ENCODE measurements at regions not wholly inside any gene's neighbourhood (a gene's known extent, or its start where the extent isn't known, plus 50 kb on each side); places are given as distances from the start of the nearest gene placed in this dataset.

GRCh38 chr4:152143806-152144205 is 383.0 kb upstream of the GATB start:
- Mint-ChIP-seq H3K27ac (no peak overlapping the region), H3K4me1 (peaks cover 3% of the 10 kb centered on the region), H3K9me3 (peaks cover 9% of the 10 kb centered on the region), H3K4me3 (no peak overlapping the region), H3K36me3 (no peaks in the 10 kb centered on the region)
- DNase-seq (ENCODE audit: low spot score in 2 of 2): no peak
- no peak for ATAC-seq

- Mint-ChIP-seq H3K36me3 (no peaks in the 10 kb centered on the region), H3K27ac (no peak overlapping the region), H3K9me3 (no peaks in the 10 kb centered on the region), H3K4me3 (no peak overlapping the region), H3K4me1 (peaks cover 21% of the 10 kb centered on the region)
- DNase-seq (ENCODE audit: low spot score in 2 of 2): no peak
- ATAC-seq: peak; percentile 79
These were observed 377.6 kb upstream of the GATB start for GRCh38 chr4:152138451-152138850.

- no peak overlapping the region for H3K27ac Mint-ChIP-seq
- DNase-seq (ENCODE audit: low spot score in 2 of 2) (no peak), ATAC-seq (no peak)
- H3K9me3 Mint-ChIP-seq: peaks cover 3% of the 10 kb centered on the region
- no peaks in the 10 kb centered on the region for H3K36me3 Mint-ChIP-seq
- H3K4me3 Mint-ChIP-seq: no peak overlapping the region
- H3K4me1 Mint-ChIP-seq: peaks cover 26% of the 10 kb centered on the region
These were observed 372.0 kb upstream of the GATB start for GRCh38 chr4:152132776-152133175.

GRCh38 chr4:152128356-152128755 is 367.5 kb upstream of the GATB start:
- no peaks in the 10 kb centered on the region for H3K36me3 Mint-ChIP-seq
- no peak overlapping the region for H3K27ac Mint-ChIP-seq
- peaks cover 42% of the 10 kb centered on the region for H3K4me1 Mint-ChIP-seq
- ATAC-seq (no peak), DNase-seq (ENCODE audit: low spot score in 2 of 2) (no peak)
- no peak overlapping the region for H3K4me3 Mint-ChIP-seq
- H3K9me3 Mint-ChIP-seq: peaks cover 11% of the 10 kb centered on the region

- ATAC-seq: no peak
- no peaks in the 10 kb centered on the region for H3K36me3 Mint-ChIP-seq
- DNase-seq (ENCODE audit: low spot score in 2 of 2): no peak
- H3K4me1 Mint-ChIP-seq: peaks cover 36% of the 10 kb centered on the region
- H3K4me3 Mint-ChIP-seq: no peak overlapping the region
- H3K9me3 Mint-ChIP-seq: peaks cover 13% of the 10 kb centered on the region
- H3K27ac Mint-ChIP-seq: no peak overlapping the region
These were observed 365.4 kb upstream of the GATB start for GRCh38 chr4:152126238-152126637.

GRCh38 chr4:152118819-152119553 is 358.2 kb upstream of the GATB start:
- Mint-ChIP-seq H3K4me3 (no peak overlapping the region), H3K9me3 (peaks cover 14% of the 10 kb centered on the region), H3K27ac (no peak overlapping the region), H3K4me1 (peaks cover 31% of the 10 kb centered on the region), H3K36me3 (no peaks in the 10 kb centered on the region)
- DNase-seq (ENCODE audit: low spot score in 2 of 2) (no peak), ATAC-seq (no peak)

- H3K36me3 Mint-ChIP-seq: no peaks in the 10 kb centered on the region
- no peak for DNase-seq (ENCODE audit: low spot score in 2 of 2)
- ATAC-seq: no peak
- peak overlapping the region; percentile 94 for H3K27ac Mint-ChIP-seq
- no peak overlapping the region for H3K4me3 Mint-ChIP-seq
- H3K9me3 Mint-ChIP-seq: peaks cover 13% of the 10 kb centered on the region
- H3K4me1 Mint-ChIP-seq: peaks cover 38% of the 10 kb centered on the region
These were observed 357.2 kb upstream of the GATB start for GRCh38 chr4:152117933-152118507.

GRCh38 chr4:152117520-152117919 is 356.7 kb upstream of the GATB start:
- H3K9me3 Mint-ChIP-seq: peaks cover 12% of the 10 kb centered on the region
- DNase-seq (ENCODE audit: low spot score in 2 of 2) (peak in 1 of 2 donors; percentile 30), ATAC-seq (no peak)
- H3K27ac Mint-ChIP-seq: peak overlapping the region; percentile 94
- no peaks in the 10 kb centered on the region for H3K36me3 Mint-ChIP-seq
- H3K4me1 Mint-ChIP-seq: peaks cover 43% of the 10 kb centered on the region
- H3K4me3 Mint-ChIP-seq: no peak overlapping the region

- ATAC-seq: no peak
- Mint-ChIP-seq H3K4me1 (peaks cover 48% of the 10 kb centered on the region), H3K9me3 (peaks cover 12% of the 10 kb centered on the region), H3K27ac (peak overlapping the region; percentile 94), H3K4me3 (peak overlapping the region; percentile 64), H3K36me3 (no peaks in the 10 kb centered on the region)
- DNase-seq (ENCODE audit: low spot score in 2 of 2): no peak
These were observed 356.2 kb upstream of the GATB start for GRCh38 chr4:152117054-152117453.

GRCh38 chr4:152115794-152116193 is 355.0 kb upstream of the GATB start:
- peak overlapping the region; percentile 64 for H3K4me3 Mint-ChIP-seq
- DNase-seq (ENCODE audit: low spot score in 2 of 2) (no peak), ATAC-seq (peak; percentile 48)
- peak overlapping the region; percentile 94 for H3K27ac Mint-ChIP-seq
- no peaks in the 10 kb centered on the region for H3K36me3 Mint-ChIP-seq
- peaks cover 51% of the 10 kb centered on the region for H3K4me1 Mint-ChIP-seq
- H3K9me3 Mint-ChIP-seq: peaks cover 12% of the 10 kb centered on the region

GRCh38 chr4:152115118-152115517 is 354.3 kb upstream of the GATB start:
- Mint-ChIP-seq H3K4me3 (peak overlapping the region; percentile 64), H3K27ac (peak overlapping the region; percentile 94), H3K9me3 (peaks cover 12% of the 10 kb centered on the region), H3K4me1 (peaks cover 51% of the 10 kb centered on the region), H3K36me3 (no peaks in the 10 kb centered on the region)
- ATAC-seq (no peak), DNase-seq (ENCODE audit: low spot score in 2 of 2) (peak in 1 of 2 donors; percentile 34)

- H3K9me3 Mint-ChIP-seq: peaks cover 12% of the 10 kb centered on the region
- no peaks in the 10 kb centered on the region for H3K36me3 Mint-ChIP-seq
- DNase-seq (ENCODE audit: low spot score in 2 of 2): no peak
- H3K4me3 Mint-ChIP-seq: no peak overlapping the region
- ATAC-seq: no peak
- peak overlapping the region; percentile 94 for H3K27ac Mint-ChIP-seq
- peaks cover 53% of the 10 kb centered on the region for H3K4me1 Mint-ChIP-seq
These were observed 353.8 kb upstream of the GATB start for GRCh38 chr4:152114562-152114961.

- peaks cover 12% of the 10 kb centered on the region for H3K9me3 Mint-ChIP-seq
- DNase-seq (ENCODE audit: low spot score in 2 of 2) (peak in 1 of 2 donors; percentile 44), ATAC-seq (peak; percentile 77)
- H3K27ac Mint-ChIP-seq: peak overlapping the region; percentile 62
- peaks cover 68% of the 10 kb centered on the region for H3K4me1 Mint-ChIP-seq
- no peak overlapping the region for H3K4me3 Mint-ChIP-seq
- no peaks in the 10 kb centered on the region for H3K36me3 Mint-ChIP-seq
These were observed 352.1 kb upstream of the GATB start for GRCh38 chr4:152112887-152113286.

- peak overlapping the region; percentile 62 for H3K27ac Mint-ChIP-seq
- H3K9me3 Mint-ChIP-seq: peaks cover 12% of the 10 kb centered on the region
- ATAC-seq (no peak), DNase-seq (ENCODE audit: low spot score in 2 of 2) (no peak)
- no peaks in the 10 kb centered on the region for H3K36me3 Mint-ChIP-seq
- peaks cover 75% of the 10 kb centered on the region for H3K4me1 Mint-ChIP-seq
- no peak overlapping the region for H3K4me3 Mint-ChIP-seq
These were observed 351.4 kb upstream of the GATB start for GRCh38 chr4:152112190-152112589.

- DNase-seq (ENCODE audit: low spot score in 2 of 2) (no peak), ATAC-seq (no peak)
- Mint-ChIP-seq H3K4me3 (no peak overlapping the region), H3K27ac (no peak overlapping the region), H3K9me3 (no peaks in the 10 kb centered on the region), H3K4me1 (peaks cover 73% of the 10 kb centered on the region), H3K36me3 (no peaks in the 10 kb centered on the region)
These were observed 350.0 kb upstream of the GATB start for GRCh38 chr4:152110780-152111179.
